DND-41 (cell line): ENCODE measurements at regions not wholly inside any gene's neighbourhood (a gene's known extent, or its start where the extent isn't known, plus 50 kb on each side); places are given as distances from the start of the nearest gene placed in this dataset.
"Not testable (repeated sequence)": the region's sequence is repeated elsewhere in the genome, so short reads cannot be mapped to it uniquely, and the experiment has no call there.

Experiments
- ATAC-seq: fragments of 200-7000 bp; cut with Tn5 transposase; 3 replicates; pipeline ENCODE4 v1.9.1; 2021; ENCODE audit warnings: low read depth; ENCODE audit not compliant: insufficient read depth
- DNase-seq: peaks from one replicate; pipeline ENCODE4 v3.0.0-alpha.2; 2020
- H2AFZ ChIP-seq: 2 replicates; pipeline ENCODE4 v1.6.0; 2012; ENCODE audit warnings: low read depth, low read length
- H3K27ac ChIP-seq: 2 replicates; pipeline ENCODE4 v1.5.1; 2012; ENCODE audit warnings: low read length, inconsistent platforms
- H3K27me3 ChIP-seq: fragments of 200-600 bp; sonication (generic); 2 replicates; pipeline ENCODE4 v1.6.0; 2012; ENCODE audit warnings: low read length, mild to moderate bottlenecking, inconsistent platforms; ENCODE audit not compliant: insufficient read depth, poor library complexity
- H3K36me3 ChIP-seq: 2 replicates; pipeline ENCODE4 v1.5.1; 2012; ENCODE audit warnings: low read length, inconsistent platforms; ENCODE audit not compliant: insufficient read depth
- H3K4me1 ChIP-seq: 2 replicates; pipeline ENCODE4 v1.5.1; 2012; ENCODE audit warnings: mild to moderate bottlenecking, low read length; ENCODE audit not compliant: insufficient read depth
- H3K4me2 ChIP-seq: 2 replicates; pipeline ENCODE4 v1.6.0; 2012; ENCODE audit warnings: mild to moderate bottlenecking, moderate library complexity, low read length, inconsistent platforms; ENCODE audit not compliant: insufficient read depth
- H3K4me3 ChIP-seq, 2 experiments: fragments of 200-600 bp in 1 of 2; shearing (Covaris generic) in 1 of 2; 2 replicates each; pipeline ENCODE4 v1.5.1; 2012 to 2016; ENCODE audit warnings: inconsistent platforms in 2 of 2, low read length in 2 of 2, mild to moderate bottlenecking in 2 of 2, low read depth in 1 of 2, moderate library complexity in 1 of 2
- H3K79me2 ChIP-seq: 2 replicates; pipeline ENCODE4 v1.6.0; 2012; ENCODE audit warnings: low read length, inconsistent platforms; ENCODE audit not compliant: insufficient read depth
- H3K9ac ChIP-seq: 2 replicates; pipeline ENCODE4 v1.6.0; 2012; ENCODE audit warnings: low read depth, mild to moderate bottlenecking, inconsistent platforms, low read length, moderate library complexity
- H3K9me3 ChIP-seq: 2 replicates; pipeline ENCODE4 v1.5.1; 2012; ENCODE audit warnings: low read length, moderate library complexity, mild to moderate bottlenecking, inconsistent platforms; ENCODE audit not compliant: insufficient read depth, severe bottlenecking
- H4K20me1 ChIP-seq: 2 replicates; pipeline ENCODE4 v1.6.0; 2012; ENCODE audit warnings: low read length; ENCODE audit not compliant: insufficient read depth
- EZH2 ChIP-seq: IDR thresholded peaks from 3 replicates; pipeline ENCODE4 v1.6.1; 2012; ENCODE audit warnings: borderline replicate concordance, low read depth, mild to moderate bottlenecking, moderate library complexity, low read length, inconsistent platforms; ENCODE audit not compliant: severe bottlenecking
- TF ChIP-seq, protein P1 (sequence below): IDR thresholded peaks from 2 replicates; pipeline ENCODE4 v1.5.1; 2012; ENCODE audit warnings: borderline replicate concordance, low read length, moderate library complexity, mild to moderate bottlenecking; ENCODE audit not compliant: poor library complexity, severe bottlenecking; ENCODE audit errors: extremely low read depth

DNA sequence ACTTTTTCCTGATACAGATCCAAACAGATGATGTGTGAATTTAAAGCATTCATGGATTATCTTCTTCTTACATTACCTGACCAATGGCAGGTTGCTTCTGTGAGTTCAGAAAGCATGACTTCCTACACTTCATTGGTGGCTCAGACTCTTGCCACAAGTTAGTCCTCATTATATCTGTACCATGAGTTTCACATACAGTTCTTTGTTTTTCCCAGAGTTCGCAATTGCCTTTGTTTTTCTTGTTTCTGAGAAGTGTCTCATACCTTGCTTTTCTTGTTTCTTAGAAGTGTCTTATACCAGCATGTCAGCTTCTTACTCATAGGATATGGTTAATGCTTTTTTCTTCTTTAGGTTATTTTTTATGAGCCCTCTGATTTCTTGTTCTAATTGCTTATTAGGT lies 133.8 kb upstream of the TLE3 start:
- Histone ChIP-seq H3K36me3 (no peaks in the 10 kb centered on the region), H3K27ac (no peak overlapping the region), H3K4me2 (no peak overlapping the region), H3K4me1 (no peaks in the 10 kb centered on the region), H3K9ac (no peak overlapping the region), H3K9me3 (peaks cover 8% of the 10 kb centered on the region), H3K79me2 (no peaks in the 10 kb centered on the region), H2AFZ (no peak overlapping the region), H3K27me3 (no peaks in the 10 kb centered on the region), H3K4me3 (no peak overlapping the region), H4K20me1 (no peaks in the 10 kb centered on the region)
- no peak for DNase-seq
- no peak for ATAC-seq
- TF ChIP-seq, protein P1, sequence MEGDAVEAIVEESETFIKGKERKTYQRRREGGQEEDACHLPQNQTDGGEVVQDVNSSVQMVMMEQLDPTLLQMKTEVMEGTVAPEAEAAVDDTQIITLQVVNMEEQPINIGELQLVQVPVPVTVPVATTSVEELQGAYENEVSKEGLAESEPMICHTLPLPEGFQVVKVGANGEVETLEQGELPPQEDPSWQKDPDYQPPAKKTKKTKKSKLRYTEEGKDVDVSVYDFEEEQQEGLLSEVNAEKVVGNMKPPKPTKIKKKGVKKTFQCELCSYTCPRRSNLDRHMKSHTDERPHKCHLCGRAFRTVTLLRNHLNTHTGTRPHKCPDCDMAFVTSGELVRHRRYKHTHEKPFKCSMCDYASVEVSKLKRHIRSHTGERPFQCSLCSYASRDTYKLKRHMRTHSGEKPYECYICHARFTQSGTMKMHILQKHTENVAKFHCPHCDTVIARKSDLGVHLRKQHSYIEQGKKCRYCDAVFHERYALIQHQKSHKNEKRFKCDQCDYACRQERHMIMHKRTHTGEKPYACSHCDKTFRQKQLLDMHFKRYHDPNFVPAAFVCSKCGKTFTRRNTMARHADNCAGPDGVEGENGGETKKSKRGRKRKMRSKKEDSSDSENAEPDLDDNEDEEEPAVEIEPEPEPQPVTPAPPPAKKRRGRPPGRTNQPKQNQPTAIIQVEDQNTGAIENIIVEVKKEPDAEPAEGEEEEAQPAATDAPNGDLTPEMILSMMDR, result no peak
- TF ChIP-seq EZH2, result no peak

DNA sequence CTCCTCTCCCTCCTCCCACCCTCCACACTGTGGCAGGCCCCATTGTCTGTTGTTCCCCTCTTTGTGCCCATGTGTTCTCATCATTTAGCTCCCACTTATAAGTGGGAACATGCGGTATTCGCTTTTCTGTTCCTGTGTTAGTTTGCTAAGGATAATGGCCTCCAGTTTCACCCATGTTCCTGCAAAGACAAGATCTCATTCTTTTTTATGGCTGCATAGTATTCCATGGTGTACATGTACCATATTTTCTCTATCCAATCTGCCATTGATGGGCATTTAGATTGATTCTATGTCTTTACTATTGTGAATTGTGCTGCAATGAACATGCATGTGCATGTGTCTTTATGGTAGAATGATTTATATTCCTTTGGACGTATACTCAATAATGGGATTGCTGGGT lies 130.2 kb upstream of the TLE3 start:
- not testable (repeated sequence) for H3K9me3 ChIP-seq, H3K4me1 ChIP-seq, ATAC-seq, H4K20me1 ChIP-seq, H3K4me2 ChIP-seq, DNase-seq, H3K9ac ChIP-seq, H3K79me2 ChIP-seq, H3K36me3 ChIP-seq, H3K4me3 ChIP-seq, H3K27ac ChIP-seq, H3K27me3 ChIP-seq, H2AFZ ChIP-seq

DNA sequence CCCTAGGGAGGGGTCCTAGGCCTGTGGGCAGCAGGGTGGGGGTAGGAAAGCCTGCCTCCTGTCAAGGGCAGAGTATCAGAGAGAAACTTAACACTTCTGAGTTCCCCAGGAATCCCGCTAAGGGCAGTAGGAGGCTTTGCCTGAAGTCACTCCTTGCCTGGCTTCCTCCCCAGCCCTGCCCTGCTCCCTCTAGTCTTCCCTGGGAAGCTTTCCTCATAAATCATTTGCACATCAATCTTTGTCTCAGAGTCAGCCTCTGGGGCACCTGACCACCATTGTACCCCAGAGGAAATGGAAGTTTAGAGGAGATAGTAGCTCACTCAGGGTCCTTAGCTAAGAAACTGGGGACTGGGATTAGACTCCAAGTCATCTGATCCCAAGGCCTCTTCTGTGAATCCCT lies 129.4 kb upstream of the TLE3 start:
- Histone ChIP-seq H3K9me3 (peaks cover 5% of the 10 kb centered on the region), H3K9ac (no peak overlapping the region), H3K4me3 (no peak overlapping the region), H3K79me2 (no peaks in the 10 kb centered on the region), H2AFZ (no peak overlapping the region), H3K27me3 (no peaks in the 10 kb centered on the region), H3K4me2 (no peak overlapping the region), H4K20me1 (no peaks in the 10 kb centered on the region), H3K4me1 (no peaks in the 10 kb centered on the region), H3K27ac (no peak overlapping the region), H3K36me3 (no peaks in the 10 kb centered on the region)
- DNase-seq, result no peak
- TF ChIP-seq, protein P1, result no peak
- no peak for ATAC-seq

DNA sequence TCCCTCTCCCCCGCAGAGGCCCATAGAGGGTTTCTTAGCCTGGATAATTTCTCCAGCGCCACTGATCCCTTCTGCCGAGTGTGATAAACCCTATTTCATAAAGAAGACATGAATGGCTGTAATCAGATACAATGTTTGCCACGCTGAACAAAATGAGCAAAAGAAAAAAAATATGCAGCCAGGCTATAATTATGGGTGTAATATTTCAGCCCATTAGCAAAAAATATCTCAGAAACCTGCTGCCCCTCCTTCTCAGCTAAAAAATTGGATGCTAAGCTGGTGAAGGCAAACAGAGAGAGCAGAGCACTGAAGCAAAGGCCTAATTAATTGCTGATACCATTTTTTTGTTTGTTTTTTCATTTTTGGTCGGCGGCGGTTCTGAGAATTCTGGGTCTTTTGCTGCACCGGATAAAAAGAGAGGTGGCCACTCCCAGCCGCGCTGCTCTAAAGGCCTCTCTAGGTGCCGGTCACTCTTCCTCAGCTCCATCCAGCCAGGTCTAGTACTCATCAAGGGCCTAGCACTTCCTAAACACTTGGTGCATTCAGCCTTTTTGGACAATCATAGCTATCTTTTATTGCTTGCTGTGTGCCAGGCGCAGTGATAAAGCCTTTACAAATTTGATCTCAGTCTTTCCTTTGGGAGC lies 128.7 kb upstream of the TLE3 start:
- Histone ChIP-seq H4K20me1 (no peaks in the 10 kb centered on the region), H3K27ac (no peak overlapping the region), H3K79me2 (no peaks in the 10 kb centered on the region), H3K4me1 (no peaks in the 10 kb centered on the region), H3K27me3 (no peaks in the 10 kb centered on the region), H3K9ac (no peak overlapping the region), H3K4me3 (no peak overlapping the region), H2AFZ (no peak overlapping the region), H3K36me3 (no peaks in the 10 kb centered on the region), H3K4me2 (no peak overlapping the region), H3K9me3 (peaks cover 2% of the 10 kb centered on the region)
- DNase-seq (no peak), ATAC-seq (no peak)
- TF ChIP-seq EZH2, result no peak
- TF ChIP-seq, protein P1, result no peak
